Liver (tissue), 3 donors: ENCODE measurements at regions not wholly inside any gene's neighbourhood (a gene's known extent, or its start where the extent isn't known, plus 50 kb on each side); places are given as distances from the start of the nearest gene placed in this dataset.

ENCODE experiments used
- RXRA ChIP-seq, 2 donors: IDR thresholded peaks; 2 replicates each; pipeline ENCODE4 v1.6.1; 2017 to 2018; ENCODE audit warnings: antibody characterized with exemption in 2 of 2, mild to moderate bottlenecking in 1 of 2
- TAF1 ChIP-seq: conservative IDR thresholded peaks from 2 replicates; pipeline ENCODE4 v1.6.1; 2016; ENCODE audit warnings: antibody characterized with exemption, mild to moderate bottlenecking
- YY1 ChIP-seq: IDR thresholded peaks from 2 replicates; pipeline ENCODE4 v1.6.1; 2016; ENCODE audit warnings: antibody characterized with exemption, mild to moderate bottlenecking
- TF ChIP-seq, protein P1 (sequence below): fragments of 150-350 bp; IDR thresholded peaks from 2 replicates; pipeline ENCODE4 v1.5.1; 2017; ENCODE audit warnings: improper control_type of control experiment, low read depth, low read length; ENCODE audit not compliant: missing input control
- TF ChIP-seq, protein P2 (sequence below): IDR thresholded peaks from 2 replicates; pipeline ENCODE4 v1.6.1; 2016; ENCODE audit warnings: antibody characterized with exemption
- TF ChIP-seq, protein P3 (sequence below): IDR thresholded peaks from 2 replicates; pipeline ENCODE4 v1.6.1; 2016; ENCODE audit warnings: antibody characterized with exemption
- TF ChIP-seq, protein P4 (sequence below): IDR thresholded peaks from 2 replicates; pipeline ENCODE4 v1.6.1; 2016; ENCODE audit warnings: antibody characterized with exemption
- donor health status: healthy.
- donor health status: healthy.

DNA sequence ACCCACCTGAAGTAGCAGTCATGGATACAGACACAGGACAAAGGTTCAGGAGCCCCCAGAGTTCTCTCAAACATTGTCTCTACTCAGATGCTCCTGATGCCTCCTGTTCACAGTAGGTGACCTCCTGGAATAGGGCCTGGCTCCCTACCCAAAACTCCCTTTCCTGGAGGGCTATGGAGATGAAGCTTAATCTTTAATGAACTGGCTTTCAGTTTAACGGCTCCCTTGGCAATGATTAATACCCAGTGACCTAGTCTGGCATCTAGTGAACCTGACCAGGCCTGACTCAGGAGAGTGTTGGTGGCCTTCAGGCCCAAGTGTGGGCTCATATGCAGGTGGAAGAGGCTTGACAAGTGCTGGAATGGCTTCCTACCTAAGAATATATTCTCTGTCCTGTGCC lies 65.2 kb upstream of the TRABD2B start:
- TF ChIP-seq, protein P1, sequence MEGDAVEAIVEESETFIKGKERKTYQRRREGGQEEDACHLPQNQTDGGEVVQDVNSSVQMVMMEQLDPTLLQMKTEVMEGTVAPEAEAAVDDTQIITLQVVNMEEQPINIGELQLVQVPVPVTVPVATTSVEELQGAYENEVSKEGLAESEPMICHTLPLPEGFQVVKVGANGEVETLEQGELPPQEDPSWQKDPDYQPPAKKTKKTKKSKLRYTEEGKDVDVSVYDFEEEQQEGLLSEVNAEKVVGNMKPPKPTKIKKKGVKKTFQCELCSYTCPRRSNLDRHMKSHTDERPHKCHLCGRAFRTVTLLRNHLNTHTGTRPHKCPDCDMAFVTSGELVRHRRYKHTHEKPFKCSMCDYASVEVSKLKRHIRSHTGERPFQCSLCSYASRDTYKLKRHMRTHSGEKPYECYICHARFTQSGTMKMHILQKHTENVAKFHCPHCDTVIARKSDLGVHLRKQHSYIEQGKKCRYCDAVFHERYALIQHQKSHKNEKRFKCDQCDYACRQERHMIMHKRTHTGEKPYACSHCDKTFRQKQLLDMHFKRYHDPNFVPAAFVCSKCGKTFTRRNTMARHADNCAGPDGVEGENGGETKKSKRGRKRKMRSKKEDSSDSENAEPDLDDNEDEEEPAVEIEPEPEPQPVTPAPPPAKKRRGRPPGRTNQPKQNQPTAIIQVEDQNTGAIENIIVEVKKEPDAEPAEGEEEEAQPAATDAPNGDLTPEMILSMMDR, result no peak
- TF ChIP-seq TAF1, result no peak
- TF ChIP-seq, protein P2, sequence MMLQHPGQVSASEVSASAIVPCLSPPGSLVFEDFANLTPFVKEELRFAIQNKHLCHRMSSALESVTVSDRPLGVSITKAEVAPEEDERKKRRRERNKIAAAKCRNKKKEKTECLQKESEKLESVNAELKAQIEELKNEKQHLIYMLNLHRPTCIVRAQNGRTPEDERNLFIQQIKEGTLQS, result no peak
- peak; percentile 76 to 85 for TF ChIP-seq RXRA (IDR thresholded peaks at IDR 0.05)
- peak; percentile 67 for TF ChIP-seq YY1
- TF ChIP-seq, protein P3, sequence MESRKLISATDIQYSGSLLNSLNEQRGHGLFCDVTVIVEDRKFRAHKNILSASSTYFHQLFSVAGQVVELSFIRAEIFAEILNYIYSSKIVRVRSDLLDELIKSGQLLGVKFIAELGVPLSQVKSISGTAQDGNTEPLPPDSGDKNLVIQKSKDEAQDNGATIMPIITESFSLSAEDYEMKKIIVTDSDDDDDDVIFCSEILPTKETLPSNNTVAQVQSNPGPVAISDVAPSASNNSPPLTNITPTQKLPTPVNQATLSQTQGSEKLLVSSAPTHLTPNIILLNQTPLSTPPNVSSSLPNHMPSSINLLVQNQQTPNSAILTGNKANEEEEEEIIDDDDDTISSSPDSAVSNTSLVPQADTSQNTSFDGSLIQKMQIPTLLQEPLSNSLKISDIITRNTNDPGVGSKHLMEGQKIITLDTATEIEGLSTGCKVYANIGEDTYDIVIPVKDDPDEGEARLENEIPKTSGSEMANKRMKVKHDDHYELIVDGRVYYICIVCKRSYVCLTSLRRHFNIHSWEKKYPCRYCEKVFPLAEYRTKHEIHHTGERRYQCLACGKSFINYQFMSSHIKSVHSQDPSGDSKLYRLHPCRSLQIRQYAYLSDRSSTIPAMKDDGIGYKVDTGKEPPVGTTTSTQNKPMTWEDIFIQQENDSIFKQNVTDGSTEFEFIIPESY, result no peak
- TF ChIP-seq, protein P4, sequence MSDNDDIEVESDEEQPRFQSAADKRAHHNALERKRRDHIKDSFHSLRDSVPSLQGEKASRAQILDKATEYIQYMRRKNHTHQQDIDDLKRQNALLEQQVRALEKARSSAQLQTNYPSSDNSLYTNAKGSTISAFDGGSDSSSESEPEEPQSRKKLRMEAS, result no peak
